ENCODE measurements at regions not wholly inside any gene's neighbourhood (a gene's known extent, or its start where the extent isn't known, plus 50 kb on each side); places are given as distances from the start of the nearest gene placed in this dataset.

DNA sequence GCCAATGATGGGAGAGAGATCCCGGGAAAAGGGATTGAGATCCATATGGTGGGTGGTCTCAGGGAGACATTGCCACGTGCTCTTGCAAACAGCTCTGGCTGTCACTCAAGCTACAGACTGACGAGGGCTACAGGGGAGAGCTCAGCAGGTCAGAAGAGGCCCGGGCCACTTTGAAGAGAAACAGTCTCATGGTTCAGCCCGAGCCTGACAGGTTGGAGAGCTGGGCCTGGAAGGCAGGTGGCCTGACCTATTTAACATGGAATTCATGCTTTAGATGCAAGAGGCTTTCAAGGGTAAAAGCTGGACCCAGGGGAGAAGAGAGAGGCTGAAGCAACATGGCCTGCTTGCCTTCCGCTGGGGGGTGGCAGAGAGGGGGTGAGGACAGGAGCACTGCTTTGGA is 81.0 kb upstream of the BRD7 start:
- TF ChIP-seq RXRA (IDR thresholded peaks at IDR 0.05) (no peak), FOXA1 (IDR thresholded peaks at IDR 0.05) (no peak), JUND (IDR thresholded peaks at IDR 0.05) (no peak), EGR1 (IDR thresholded peaks at IDR 0.05; ENCODE audit: low read depth in 2 of 2) (no peak)
- TF ChIP-seq, protein P1, sequence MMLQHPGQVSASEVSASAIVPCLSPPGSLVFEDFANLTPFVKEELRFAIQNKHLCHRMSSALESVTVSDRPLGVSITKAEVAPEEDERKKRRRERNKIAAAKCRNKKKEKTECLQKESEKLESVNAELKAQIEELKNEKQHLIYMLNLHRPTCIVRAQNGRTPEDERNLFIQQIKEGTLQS (IDR thresholded peaks at IDR 0.05) = no peak
- TF ChIP-seq, protein P2, sequence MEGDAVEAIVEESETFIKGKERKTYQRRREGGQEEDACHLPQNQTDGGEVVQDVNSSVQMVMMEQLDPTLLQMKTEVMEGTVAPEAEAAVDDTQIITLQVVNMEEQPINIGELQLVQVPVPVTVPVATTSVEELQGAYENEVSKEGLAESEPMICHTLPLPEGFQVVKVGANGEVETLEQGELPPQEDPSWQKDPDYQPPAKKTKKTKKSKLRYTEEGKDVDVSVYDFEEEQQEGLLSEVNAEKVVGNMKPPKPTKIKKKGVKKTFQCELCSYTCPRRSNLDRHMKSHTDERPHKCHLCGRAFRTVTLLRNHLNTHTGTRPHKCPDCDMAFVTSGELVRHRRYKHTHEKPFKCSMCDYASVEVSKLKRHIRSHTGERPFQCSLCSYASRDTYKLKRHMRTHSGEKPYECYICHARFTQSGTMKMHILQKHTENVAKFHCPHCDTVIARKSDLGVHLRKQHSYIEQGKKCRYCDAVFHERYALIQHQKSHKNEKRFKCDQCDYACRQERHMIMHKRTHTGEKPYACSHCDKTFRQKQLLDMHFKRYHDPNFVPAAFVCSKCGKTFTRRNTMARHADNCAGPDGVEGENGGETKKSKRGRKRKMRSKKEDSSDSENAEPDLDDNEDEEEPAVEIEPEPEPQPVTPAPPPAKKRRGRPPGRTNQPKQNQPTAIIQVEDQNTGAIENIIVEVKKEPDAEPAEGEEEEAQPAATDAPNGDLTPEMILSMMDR (IDR thresholded peaks at IDR 0.05; ENCODE audit: low read depth, low read length, missing input control) = no peak
- TF ChIP-seq, protein P3, sequence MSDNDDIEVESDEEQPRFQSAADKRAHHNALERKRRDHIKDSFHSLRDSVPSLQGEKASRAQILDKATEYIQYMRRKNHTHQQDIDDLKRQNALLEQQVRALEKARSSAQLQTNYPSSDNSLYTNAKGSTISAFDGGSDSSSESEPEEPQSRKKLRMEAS (IDR thresholded peaks at IDR 0.05) = no peak
